ENCODE measurements at regions not wholly inside any gene's neighbourhood (a gene's known extent, or its start where the extent isn't known, plus 50 kb on each side); places are given as distances from the start of the nearest gene placed in this dataset.

GRCh38 chr5:51104556-51104955 is 278.7 kb upstream of the ISL1 start:
- Histone ChIP-seq H2AFZ (ENCODE audit: low read depth, low read length) (no peak overlapping the region), H3K27ac (ENCODE audit: insufficient read depth, low read depth, low read length) (no peak overlapping the region), H3K4me2 (ENCODE audit: insufficient read depth, low read length) (no peak overlapping the region), H3K4me1 (ENCODE audit: control insufficient read depth, extremely low read depth, insufficient read depth, low read length) (no peaks in the 10 kb centered on the region), H3K79me2 (ENCODE audit: control insufficient read depth, insufficient read depth, low read length) (no peaks in the 10 kb centered on the region), H3K4me3 (replicated peaks in 1 of 3; ENCODE audit: insufficient read depth in 1 of 3, low read depth in 1 of 3, low read length in 3 of 3) (no peak overlapping the region), H4K20me1 (replicated peaks; ENCODE audit: control insufficient read depth, extremely low read depth, insufficient read depth, low read length) (no peaks in the 10 kb centered on the region), H3K9me1 (replicated peaks; ENCODE audit: control insufficient read depth, extremely low read depth, insufficient read depth, low read length) (no peaks in the 10 kb centered on the region), H3K27me3 (ENCODE audit: control insufficient read depth in 2 of 2, insufficient read depth in 2 of 2, low read length in 2 of 2) (no peaks in the 10 kb centered on the region), H3K36me3 (ENCODE audit: control insufficient read depth in 2 of 2, extremely low read depth in 1 of 2, insufficient read depth in 2 of 2, low read length in 2 of 2) (no peaks in the 10 kb centered on the region), H3K9me3 (replicated peaks; ENCODE audit: control insufficient read depth, insufficient read depth, low read length) (peaks cover 6% of the 10 kb centered on the region), H3K9ac (replicated peaks; ENCODE audit: extremely low read depth, insufficient read depth, low read length) (no peak overlapping the region)
- CTCF ChIA-PET, result no interaction called here
- dilution Hi-C loops (cut with MboI; ENCODE audit: extremely low pct_ligation_motif_present, low sequenced_read_pairs) (no loop called here), intact Hi-C loops (cut with micrococcal nuclease) (no loop called here)
- TF ChIP-seq JUN (IDR thresholded peaks at IDR 0.05; ENCODE audit: borderline replicate concordance, insufficient read depth, insufficient read length, low read depth) (no peak), FOS (IDR thresholded peaks at IDR 0.05; ENCODE audit: borderline replicate concordance, insufficient read depth, low read length) (no peak), CTCF (IDR thresholded peaks at IDR 0.05; ENCODE audit: extremely low read depth in 1 of 2, insufficient read depth in 1 of 2, low read depth in 1 of 2, low read length in 2 of 2) (no peak), MYC (IDR thresholded peaks at IDR 0.05; ENCODE audit: low read depth, low read length) (no peak), POLR2AphosphoS5 (IDR thresholded peaks at IDR 0.05; ENCODE audit: insufficient read depth, low read depth, low read length) (no peak), POLR2A (IDR thresholded peaks at IDR 0.05; ENCODE audit: low read depth, low read length) (no peak), EZH2 (IDR thresholded peaks at IDR 0.05; ENCODE audit: borderline replicate concordance, low read depth, low read length, severe bottlenecking) (no peak), GATA2 (IDR thresholded peaks at IDR 0.05; ENCODE audit: insufficient read depth, insufficient read length, low read depth, low read length) (no peak)
- TF ChIP-seq, protein P1, sequence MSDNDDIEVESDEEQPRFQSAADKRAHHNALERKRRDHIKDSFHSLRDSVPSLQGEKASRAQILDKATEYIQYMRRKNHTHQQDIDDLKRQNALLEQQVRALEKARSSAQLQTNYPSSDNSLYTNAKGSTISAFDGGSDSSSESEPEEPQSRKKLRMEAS (IDR thresholded peaks at IDR 0.05; ENCODE audit: insufficient read depth, insufficient read length), result no peak
- POLR2A ChIA-PET, result no interaction called here
- BruUV-seq (replicated peaks), result no TSS peak
- DNase-seq (ENCODE audit: low read depth, low spot score) (no peak), FAIRE-seq (no peak)

Measured in endothelial cell of umbilical vein (primary cell).